ENCODE measurements at regions not wholly inside any gene's neighbourhood (a gene's known extent, or its start where the extent isn't known, plus 50 kb on each side); places are given as distances from the start of the nearest gene placed in this dataset.

DNA sequence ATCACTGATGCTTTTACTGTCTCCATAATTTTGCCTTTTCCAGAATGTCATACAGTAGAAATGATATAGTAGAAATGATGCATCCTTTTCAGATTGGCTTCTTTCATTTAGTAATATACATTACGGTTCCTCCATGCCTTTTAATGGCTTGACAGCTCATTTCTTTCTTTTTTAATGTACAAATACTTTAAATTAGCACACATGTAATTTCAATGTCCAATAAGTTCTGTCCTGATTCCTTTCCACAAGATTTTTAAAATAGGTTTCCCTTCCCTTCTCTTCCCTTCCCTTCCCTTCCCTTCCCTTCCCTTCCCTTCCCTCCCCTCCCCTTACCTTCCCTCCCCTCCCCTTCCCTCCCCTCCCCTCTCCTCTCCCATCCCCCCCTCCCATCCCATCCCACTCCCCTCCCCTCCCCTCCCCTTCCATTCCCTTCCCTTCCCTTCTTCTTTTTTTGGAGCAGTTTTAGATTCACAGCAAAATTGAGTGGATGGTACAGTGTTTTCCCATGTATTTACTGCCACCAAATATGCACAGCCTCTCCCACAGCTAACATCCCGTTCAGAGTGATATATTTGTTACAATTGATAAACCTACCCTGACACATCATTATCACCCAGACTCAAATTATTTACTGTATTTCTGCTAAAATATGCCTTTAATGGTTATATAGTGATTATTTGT is 398.8 kb downstream of the RNF144B start:
- no peak for DNase-seq

DNA sequence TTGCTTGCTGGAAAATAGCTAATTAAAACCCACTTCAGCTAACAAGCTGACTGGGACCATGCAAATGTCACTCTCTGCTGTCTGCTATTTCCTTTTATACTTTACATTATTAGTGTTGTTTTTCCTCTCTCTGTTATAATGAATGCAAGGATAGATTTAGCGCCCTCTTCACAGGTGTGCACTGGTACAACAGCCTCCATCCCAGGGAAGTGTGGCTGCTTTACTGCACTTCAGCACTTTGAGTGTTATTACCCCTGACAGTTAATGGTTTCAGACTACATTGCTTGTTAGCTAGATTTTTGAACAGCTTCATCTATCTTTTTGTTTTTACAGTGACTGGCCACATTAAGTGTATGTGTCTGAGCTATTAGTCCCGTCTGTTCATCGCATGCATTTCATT is 405.7 kb downstream of the RNF144B start:
- DNase-seq, result no peak

DNA sequence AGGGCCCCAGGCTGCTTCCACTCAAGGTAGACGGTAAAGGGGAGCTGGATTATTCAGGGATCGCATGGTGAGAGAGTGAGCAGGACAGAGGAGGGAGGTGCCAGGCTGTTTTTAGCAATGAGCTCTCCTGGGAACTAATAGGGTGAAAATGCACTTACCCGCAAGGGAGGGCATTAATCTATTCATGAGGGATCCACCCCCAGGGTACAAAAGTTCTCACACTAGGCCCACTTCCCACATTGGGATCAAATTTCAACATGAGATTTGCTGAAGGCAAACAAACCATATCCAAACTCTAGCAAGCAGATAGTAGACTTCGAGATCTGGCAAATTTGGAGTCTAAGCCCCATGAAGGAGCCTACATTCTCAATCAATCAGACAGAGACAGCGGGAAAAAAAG is 408.6 kb downstream of the RNF144B start:
- no peak for DNase-seq

DNA sequence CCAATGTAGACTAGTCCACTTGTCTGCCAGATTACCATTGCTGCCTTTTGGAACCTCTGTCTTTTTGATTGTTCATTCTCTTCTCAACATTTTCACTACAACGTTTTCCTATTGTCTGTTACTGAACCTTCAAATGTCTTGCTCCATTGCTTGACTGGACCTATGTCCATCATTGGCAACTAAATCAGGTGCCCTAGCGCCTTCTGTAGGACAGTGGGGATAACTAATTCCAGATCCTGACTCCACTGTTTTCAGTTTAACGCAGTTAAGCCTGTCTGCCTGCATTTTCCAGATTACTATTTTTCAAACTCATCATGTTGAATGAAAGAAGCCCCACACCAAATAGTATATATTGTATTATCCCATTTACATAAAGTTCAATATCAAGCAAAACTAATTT is 433.6 kb downstream of the RNF144B start:
- no peak for DNase-seq

DNA sequence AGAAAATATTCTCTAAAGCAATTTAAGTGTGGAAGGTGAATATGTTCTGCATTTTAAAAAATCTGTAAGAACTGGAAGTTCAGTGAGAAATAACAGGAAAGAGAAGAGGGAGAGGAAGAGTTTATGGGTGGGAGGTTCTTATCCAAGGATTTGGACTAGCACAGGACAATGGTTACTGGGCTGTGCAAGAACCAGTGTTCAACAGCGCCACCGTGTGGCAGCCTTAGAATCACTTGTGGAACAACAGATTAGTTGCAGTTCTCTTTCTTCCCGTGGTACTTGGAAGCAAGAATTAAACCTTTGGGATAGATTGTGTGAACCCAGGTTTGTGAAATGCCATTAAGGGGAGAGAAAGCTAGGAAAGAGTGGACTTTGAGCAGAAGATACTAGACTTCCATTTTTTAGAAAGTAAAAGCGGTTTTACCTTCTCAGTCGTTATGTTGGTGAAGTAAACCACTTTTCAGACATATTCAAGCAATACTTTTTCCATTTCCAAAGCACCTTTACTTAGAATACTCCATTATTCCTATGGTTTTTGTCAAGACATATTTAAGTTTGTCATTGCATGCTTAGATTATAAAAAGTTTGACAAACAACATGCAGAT is 436.7 kb downstream of the RNF144B start:
- no peak for DNase-seq

DNA sequence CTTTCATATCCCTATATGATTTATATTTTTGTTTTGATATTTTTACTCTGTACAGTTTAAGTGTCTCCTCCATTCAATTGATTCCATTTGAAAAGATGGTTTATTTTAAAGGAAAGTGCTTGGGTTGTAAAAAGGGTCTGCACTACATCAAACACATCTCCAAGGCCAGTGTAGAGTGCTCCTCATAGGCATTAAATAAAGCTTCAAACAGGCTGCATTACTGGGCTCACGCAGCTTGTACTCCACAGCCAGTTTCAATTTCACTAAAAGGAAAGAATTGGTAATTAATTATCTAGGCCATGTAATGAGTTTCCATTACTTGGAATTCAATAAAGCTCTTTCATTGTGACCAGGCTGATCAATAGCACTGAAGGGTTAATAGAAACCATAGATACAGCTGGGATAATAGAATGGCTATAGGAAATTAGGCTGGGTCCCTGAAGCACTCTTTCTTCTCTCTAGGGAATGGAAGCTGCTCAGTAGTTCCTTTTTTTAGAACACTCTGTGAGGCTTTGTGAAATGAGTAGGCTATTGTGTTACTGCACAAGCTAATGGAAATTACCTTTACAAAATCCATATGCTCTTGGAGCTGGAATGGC is 442.2 kb downstream of the RNF144B start:
- no peak for DNase-seq

DNA sequence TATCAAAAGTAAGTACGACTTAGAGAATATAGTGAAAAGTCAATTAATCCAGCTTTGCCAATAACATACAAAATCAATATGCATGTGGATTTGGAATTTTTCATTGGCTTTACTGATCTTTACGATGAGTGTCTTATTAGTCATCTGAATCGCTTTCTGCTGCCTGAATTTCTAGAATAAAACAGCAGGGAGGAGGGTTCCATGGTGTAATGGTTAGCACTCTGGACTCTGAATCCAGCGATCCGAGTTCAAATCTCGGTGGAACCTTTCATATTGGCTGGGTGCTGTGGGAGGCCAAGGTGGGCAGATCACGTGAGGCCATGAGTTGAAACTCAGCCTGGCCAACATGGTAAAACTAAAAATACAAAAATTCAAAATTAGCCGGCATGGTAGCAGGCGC is 448.8 kb downstream of the RNF144B start:
- no peak for DNase-seq

DNA sequence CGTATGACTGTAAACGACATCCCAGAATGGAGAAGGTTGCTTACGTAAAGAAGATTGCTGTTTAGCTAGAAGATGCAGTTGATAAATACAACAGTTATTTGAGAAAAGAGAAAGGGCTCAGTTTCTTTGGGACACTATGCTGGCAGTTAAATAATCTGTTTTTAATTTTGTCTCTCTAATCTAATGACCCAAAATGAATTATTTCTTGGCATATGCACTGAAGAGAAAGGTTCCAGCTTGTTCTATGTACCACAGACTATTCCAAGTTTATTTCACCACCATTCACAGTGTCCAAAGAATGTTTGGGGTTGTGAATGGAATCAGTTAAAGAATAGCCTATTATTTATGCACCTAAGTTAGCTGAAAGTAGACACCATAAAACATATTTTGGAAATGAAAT is 449.9 kb downstream of the RNF144B start:
- no peak for DNase-seq

DNA sequence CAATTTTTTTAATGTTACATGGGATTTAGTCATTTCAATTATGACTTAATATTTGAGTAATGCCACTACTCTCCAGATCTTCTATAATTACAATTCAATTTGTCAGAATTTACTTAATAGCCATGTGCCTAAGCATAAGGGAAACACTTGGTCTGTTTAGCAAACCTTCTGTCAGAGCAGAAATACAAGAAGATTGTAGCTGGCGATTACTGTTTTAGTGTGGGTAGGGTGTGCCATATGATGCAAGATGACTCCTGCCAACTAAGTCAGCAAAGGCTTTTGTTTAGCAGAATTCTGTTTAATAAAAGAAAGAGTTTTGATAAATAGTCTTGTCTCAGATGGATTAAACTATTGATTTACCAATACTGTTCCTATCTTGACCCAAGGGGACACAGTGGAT is 455.4 kb downstream of the RNF144B start:
- no peak for DNase-seq

DNA sequence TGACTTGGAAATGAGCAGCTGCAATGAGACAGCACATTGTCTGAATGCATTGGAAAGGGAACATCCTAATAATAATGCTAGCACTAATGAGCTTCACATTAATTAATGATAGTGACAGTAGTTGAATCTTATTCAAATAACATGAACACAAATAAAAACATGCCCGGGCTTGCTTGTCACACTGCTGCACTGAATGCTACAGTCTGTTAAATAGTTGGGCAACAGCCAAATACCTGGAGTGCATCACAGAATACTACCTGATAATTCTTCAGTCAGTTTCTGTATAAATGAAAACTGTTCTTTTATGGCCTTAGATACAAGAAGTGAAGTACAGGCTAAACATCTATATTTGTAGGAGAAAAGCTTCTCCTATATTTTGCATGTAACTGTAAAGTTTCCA is 458.7 kb downstream of the RNF144B start:
- no peak for DNase-seq

DNA sequence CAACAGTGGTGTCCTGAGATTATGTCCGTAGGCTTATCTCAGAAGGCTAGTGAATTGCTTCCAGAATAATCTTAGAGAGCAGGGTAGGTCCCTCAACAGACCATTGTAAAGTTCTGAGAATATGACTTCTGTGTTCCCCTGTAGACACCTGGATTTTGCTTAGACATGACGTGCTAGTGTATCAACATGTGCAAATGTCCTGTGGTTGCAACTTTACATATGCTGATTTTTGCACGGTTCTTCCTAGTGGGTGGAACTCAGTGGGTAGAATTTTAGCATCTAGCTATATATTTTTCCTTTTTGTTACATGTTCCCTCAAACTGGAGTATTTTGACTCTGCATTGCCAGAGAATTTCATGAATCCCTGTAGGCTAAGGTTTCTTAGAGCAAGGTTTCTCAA is 459.2 kb downstream of the RNF144B start:
- DNase-seq, result no peak

DNA sequence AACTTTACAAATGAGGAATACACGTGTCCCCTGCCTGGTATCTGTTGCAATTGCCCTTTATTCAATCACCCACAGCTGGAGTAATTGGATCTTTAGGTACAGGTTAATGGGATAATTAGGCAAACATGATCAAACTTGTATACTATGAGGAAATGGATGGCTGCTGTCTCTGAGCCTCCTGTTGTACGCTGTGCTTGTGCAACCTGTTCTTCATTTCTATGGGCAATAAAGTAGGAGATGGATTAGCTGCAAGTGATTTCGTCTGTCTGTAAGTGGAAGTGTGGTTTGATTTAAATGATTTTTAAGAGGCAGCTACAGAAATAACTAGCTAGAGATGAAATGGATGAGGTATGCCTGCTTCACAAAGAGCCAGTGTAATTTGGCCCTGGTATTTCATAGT is 474.1 kb downstream of the RNF144B start:
- DNase-seq, result no peak

DNA sequence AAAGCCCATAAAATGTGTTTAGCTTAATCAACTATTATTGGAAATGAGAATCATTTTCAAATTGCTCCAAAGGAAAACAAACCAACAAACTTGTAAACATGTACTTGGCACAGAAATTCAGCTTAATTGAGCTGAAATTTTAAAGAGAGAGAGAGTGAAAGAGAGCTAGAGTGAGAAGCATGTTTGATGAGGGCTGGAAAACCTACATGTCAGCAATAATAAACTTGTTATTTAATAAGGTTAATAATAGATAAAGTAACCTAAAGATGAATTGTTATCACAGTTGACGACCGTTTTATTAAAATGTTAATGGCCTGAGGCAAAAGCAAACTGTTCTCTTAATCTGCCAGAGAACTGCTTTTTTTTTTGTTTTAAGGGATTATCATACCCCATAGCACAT is 496.1 kb downstream of the RNF144B start:
- no peak for DNase-seq

DNA sequence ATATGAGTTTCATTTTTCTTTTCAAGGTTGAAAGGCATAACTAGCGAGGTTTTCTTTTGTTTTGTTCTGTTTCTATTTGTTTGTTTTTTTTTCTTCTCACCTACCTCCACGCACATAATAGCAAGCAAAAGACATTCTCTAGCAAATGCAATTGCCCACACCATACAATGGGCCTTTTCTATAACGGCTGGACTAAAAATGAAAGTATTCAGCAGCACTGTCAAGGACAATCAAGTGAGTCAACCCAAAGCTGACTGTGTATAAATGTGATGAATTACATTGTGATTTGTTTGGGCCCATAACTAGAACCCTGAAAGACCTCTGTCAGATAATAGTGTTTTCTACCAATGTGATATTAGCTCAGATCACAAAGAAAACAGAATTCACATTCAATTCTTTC is 496.7 kb downstream of the RNF144B start:
- DNase-seq, result no peak

DNA sequence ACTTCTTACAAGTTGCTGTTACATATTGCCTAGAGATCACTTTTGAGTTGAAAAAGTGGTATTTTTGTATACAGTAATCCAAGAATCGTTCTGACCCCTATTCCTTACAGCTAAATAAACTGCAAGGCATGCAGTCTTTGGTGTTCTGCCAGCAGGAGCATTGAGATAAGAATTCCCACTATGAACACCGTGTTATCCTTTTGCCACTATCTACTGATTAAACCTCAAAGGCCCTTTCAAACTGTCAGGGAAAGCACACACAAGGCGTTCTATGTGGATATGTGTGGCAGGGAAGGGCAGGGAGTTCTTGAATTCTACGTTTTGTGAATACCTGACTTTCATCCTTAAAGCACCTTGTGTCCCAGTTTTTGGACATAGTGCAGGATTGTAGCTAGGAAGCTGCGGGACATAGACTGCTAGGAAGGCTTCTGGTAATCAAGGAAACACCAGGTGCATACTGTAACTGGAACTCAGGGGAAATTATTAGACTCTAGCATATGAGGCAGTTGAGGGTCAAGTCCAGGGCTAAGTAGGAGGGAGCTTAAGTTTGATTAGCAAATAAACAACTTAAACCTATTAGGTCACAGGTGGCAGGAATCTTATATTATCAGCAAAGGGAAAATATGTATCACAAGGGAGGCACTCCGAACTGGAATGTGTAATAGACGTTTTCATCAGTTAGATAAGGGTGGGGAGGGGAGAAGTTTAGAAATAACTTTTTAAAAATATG is 506.6 kb downstream of the RNF144B start:
- no peak for DNase-seq

DNA sequence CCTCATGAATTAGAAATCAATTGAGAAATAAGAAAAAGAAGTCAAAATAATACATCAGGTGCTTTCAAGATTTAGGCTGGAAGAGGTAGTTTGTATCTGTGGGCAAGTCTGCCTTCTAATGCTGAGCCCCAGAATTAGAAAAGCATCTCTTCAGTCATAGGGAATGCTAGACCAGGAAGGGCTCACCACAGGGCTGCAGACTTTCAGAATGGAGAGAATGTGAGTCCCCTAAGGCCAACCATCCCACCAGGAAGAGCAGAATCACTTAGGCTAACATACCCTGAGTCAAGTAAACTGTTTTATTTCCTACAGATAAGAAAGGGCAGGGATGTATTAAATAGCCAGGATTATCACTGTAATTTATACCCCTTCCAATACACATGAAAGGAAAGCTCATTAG is 510.2 kb downstream of the RNF144B start:
- no peak for DNase-seq

DNA sequence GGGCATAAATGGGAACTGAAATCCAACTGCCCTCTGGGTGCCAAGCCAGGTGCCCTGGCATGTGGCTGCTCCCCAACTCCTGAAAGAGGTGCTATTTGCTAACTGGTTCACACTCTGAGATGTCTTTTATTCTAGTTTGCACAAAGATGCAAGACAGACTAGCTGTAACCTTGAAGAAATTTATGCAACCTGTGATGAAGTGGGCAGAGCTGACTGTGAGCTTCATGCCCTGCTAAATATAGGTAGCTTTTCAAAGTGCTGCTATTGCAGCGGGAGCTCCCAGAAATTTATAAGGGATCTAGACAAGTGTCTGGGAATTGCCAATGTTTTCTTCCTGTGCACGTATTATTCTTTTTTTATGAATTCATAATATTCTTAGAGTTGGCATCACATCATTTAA is 517.5 kb downstream of the RNF144B start:
- DNase-seq, result no peak

DNA sequence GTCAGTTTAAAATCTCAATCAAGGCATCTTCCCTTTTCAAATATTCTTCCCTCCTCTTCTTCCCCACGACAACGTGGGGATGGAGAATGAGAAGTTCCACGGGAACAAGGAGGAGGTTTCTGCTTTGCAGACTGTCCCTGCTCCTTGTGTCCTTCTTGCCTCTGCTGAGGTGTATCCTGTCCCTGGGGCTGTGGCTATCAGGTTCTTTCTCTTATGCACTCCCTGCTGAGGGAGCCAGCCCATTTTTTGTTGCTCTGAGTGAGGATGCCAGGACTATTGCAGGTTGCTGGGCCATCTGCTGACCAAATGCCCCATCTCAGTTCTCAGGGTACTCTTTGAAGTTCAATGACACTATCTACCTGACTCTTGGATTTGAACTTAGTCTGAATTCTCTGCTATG is 533.6 kb downstream of the RNF144B start:
- DNase-seq, result no peak

DNA sequence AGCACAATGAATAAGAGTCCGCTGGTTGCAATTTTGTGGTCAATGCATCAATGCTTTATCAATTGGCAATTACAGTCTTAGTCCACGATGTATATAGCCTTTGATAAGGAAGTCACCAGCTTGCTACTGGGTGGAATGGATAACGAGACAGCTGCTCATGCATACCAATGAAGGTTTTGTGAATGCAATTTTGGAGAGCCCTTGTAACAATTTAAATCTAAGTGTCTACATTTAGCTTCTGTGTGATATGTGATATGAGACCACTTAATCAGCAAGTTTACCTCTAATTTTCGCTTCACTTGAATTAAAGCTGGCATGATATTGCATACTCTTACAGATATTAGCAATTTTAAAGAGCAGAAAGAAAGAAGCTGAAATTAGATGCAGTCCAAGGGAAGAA is 543.9 kb downstream of the RNF144B start:
- no peak for DNase-seq

DNA sequence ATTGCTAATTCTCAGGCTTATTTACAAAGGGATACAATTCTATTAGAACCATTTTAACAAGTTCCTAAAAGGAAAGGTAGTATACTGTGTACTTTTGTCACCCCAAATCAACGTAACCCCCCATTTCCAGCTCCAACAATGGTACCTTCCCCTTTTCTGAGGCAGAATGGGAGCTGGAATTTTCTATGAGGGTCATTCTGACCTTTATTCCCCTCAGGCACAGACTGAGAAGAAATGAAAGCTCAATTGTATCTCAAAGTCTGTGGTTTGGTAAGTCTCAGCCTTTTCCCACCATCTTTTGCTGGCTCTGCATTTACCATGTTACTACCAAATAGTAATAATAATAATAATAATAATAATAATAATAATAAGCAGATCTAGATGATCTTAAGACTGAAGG is 571.0 kb downstream of the RNF144B start:
- DNase-seq, result no peak

DNA sequence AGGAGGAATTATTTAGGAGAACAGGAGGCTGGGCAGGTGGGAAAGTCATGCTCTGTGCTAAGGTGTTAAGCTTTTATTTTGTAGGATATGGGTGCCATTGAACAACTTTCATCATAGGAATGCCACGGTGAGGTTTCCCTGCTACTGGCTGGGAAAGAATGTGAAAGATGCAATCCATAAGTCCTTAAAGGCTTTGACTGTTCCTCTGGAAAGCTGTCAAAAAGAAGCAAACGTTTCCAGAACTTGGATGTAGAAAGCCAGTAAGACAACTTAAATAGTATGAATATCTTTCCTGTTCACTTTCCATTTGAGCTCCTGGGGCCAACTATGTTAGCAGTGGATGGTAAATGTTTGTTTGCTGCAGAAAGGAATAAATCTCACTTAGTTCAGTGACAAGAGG is 574.4 kb downstream of the RNF144B start:
- DNase-seq, result no peak

DNA sequence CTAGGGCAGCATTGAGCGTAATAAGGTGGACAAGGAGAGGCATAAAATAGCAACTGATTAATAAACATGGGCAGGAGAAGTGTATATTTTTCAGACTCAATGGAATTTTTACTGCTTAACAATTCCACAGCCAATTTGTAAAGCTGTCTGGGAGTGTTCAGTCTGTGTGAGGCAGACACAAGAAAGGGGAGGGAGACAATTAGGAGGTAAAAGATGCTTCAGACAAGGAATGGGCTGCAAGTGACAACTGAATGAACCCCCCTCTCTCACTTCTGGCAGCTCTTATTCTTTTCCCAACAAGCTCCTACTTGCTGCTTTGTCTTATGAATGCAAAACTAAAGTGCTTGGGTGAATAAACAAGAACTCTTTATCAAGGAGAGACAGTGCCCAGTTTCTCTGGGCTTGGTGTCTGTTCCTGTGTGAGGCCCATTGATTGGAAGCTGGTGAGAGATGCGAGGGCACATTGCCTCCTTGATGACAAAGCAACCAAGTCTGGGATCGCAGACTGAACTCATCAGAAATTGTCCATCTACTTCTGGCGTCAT is 575.3 kb downstream of the RNF144B start:
- no peak for DNase-seq

DNA sequence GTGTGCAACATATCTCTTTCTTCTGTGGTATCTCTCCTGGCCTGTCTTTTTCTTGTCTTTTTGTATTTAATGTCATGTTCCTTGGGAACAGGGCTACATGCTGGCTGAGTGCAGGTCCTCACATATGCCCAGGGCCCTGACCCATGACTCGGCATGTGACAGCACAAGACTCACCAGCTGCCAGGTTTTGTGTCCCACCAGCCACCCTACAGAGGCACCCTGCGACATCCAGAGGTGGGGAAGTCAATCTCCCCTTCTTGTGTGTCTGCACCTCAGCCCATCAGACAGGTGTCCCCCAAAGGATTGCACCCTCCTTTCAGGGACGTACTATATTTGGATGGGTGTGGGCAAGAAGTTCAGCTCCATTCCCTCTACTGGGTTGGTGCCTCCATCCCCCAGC is 576.3 kb downstream of the RNF144B start:
- DNase-seq, result no peak

DNA sequence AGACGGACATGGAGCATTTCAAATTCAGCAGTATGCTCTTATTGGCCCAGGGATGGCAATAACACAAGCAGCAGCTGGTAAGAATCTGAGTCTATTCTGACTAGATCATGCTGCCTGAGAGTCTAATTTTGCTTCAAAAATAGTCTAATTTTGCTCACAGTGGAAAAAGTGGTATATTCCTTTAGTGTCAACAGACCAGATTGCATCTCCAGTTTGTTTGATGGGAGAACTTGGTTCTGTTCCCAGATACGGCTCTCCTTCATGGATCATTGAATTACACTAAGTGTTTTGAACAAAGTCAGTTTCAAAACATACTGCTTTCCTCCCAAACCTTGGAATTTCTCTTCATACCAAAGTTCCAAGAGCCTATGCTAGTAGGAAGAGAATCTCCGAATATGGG is 586.1 kb downstream of the RNF144B start:
- no peak for DNase-seq
